Thyroid gland (tissue), 4 donors: ENCODE measurements at regions not wholly inside any gene's neighbourhood (a gene's known extent, or its start where the extent isn't known, plus 50 kb on each side); places are given as distances from the start of the nearest gene placed in this dataset.
"Not testable (repeated sequence)": the region's sequence is repeated elsewhere in the genome, so short reads cannot be mapped to it uniquely, and the experiment has no call there.

Experiments used
- DNase-seq, 2 donors: peaks; one replicate each; pipeline ENCODE4 v3.0.0-alpha.2; 2019
- H3K27ac ChIP-seq, 3 donors: fragments of 200-600 bp; sonication (generic); 1 replicate in 2 of 3; 2 replicates in 1 of 3; pipeline ENCODE4 v1.5.1; 2016 to 2019; ENCODE audit warnings: mild to moderate bottlenecking in 1 of 3, moderate library complexity in 1 of 3
- H3K27me3 ChIP-seq: fragments of 200-600 bp; sonication (generic); one replicate; pipeline ENCODE4 v1.5.1; 2019
- H3K36me3 ChIP-seq, 2 donors: fragments of 200-600 bp; sonication (generic); one replicate each; pipeline ENCODE4 v1.5.1; 2016 to 2019
- H3K4me1 ChIP-seq, 2 donors: fragments of 200-600 bp; sonication (generic); one replicate each; pipeline ENCODE4 v1.5.1; 2017 to 2019
- H3K4me3 ChIP-seq, 3 donors: fragments of 200-600 bp; sonication (generic); replicated peaks in 1 of 3; 1 replicate in 2 of 3; 2 replicates in 1 of 3; pipeline ENCODE4 v1.5.1; 2016; ENCODE audit warnings: mild to moderate bottlenecking in 1 of 3
- H3K9me3 ChIP-seq: fragments of 200-600 bp; sonication (generic); one replicate; pipeline ENCODE4 v1.5.1; 2017
- POLR2A ChIP-seq, 2 donors: fragments of 450-650 bp; IDR thresholded peaks; one replicate each; pipeline ENCODE4 v1.6.1; 2017; ENCODE audit warnings: antibody characterized with exemption in 2 of 2, mild to moderate bottlenecking in 2 of 2, moderate library complexity in 1 of 2
- WGBS, 2 donors: methylation state at CpG; one replicate each; pipeline ENCODE4 v1.1.5; 2017; 5-methylcytosine and 5-hydroxymethylcytosine counted together
- intact Hi-C: fragments of 100-400 bp; cut with DNase I; formaldehyde crosslinking; loops from one replicate; pipeline ENCODE4 v1.15.1; 2023
- TF ChIP-seq, protein P1 (sequence below), 6 experiments: fragments of 200-600 bp in 3 of 6; fragments of 450-650 bp in 3 of 6; sonication (generic) in 3 of 6; IDR thresholded peaks; one replicate each; pipeline ENCODE4 v1.5.1; 2016 to 2019; ENCODE audit warnings: antibody characterized with exemption in 6 of 6, mild to moderate bottlenecking in 2 of 6, inconsistent platforms in 1 of 6, moderate library complexity in 1 of 6

DNA sequence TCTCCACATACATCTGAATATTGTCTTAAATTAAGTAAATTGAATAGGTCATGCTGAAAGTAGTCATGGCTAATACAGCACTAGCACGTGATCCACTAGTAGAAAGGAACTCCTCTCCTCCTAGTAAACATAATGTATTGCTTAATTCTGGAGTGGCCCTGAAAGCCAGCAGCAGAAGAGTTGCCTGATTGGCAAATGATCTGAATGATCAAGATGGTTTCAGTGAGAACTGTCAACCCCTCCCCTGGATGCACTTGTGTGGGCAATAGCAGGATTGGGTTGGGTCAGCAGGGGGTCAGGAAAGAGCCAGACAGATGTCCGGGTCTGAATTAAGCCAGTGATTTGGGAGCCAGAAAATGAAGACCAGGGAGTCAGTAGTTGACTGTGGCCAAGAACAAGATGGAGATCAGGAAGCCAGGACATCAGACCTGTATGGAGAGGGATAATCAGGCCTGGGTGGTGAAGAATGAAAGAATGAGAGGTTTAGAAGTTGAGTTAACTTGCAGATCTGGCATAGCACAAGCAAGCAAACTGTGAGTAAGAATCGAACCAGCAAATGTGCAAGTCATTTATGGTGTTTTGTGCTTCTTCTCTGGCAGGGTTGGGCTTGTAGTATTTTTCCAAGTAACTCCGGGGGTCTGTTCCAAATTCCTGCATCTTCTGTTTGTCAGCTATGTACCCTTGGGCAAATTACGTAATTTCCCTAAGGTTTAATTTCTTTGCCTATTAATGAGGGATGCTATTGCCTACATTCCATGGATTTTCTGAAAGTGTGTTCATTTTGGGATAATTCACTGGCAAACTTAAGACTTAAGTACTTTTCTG lies 304.9 kb downstream of the CD109 start:
- WGBS, 2 donors: 75 to 78% methylated on average over 5 of the region's 5 CpGs
- Histone ChIP-seq H3K27me3 (no peaks in the 10 kb centered on the region), H3K4me3 (no peak overlapping the region), H3K9me3 (no peaks in the 10 kb centered on the region), H3K27ac (no peak overlapping the region), H3K36me3 (no peaks in the 10 kb centered on the region), H3K4me1 (no peaks in the 10 kb centered on the region)
- TF ChIP-seq, protein P1, sequence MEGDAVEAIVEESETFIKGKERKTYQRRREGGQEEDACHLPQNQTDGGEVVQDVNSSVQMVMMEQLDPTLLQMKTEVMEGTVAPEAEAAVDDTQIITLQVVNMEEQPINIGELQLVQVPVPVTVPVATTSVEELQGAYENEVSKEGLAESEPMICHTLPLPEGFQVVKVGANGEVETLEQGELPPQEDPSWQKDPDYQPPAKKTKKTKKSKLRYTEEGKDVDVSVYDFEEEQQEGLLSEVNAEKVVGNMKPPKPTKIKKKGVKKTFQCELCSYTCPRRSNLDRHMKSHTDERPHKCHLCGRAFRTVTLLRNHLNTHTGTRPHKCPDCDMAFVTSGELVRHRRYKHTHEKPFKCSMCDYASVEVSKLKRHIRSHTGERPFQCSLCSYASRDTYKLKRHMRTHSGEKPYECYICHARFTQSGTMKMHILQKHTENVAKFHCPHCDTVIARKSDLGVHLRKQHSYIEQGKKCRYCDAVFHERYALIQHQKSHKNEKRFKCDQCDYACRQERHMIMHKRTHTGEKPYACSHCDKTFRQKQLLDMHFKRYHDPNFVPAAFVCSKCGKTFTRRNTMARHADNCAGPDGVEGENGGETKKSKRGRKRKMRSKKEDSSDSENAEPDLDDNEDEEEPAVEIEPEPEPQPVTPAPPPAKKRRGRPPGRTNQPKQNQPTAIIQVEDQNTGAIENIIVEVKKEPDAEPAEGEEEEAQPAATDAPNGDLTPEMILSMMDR (IDR thresholded peaks at IDR 0.05): no peak
- no peak for TF ChIP-seq POLR2A (IDR thresholded peaks at IDR 0.05)
- intact Hi-C loops: no loop called here
- no peak for DNase-seq

DNA sequence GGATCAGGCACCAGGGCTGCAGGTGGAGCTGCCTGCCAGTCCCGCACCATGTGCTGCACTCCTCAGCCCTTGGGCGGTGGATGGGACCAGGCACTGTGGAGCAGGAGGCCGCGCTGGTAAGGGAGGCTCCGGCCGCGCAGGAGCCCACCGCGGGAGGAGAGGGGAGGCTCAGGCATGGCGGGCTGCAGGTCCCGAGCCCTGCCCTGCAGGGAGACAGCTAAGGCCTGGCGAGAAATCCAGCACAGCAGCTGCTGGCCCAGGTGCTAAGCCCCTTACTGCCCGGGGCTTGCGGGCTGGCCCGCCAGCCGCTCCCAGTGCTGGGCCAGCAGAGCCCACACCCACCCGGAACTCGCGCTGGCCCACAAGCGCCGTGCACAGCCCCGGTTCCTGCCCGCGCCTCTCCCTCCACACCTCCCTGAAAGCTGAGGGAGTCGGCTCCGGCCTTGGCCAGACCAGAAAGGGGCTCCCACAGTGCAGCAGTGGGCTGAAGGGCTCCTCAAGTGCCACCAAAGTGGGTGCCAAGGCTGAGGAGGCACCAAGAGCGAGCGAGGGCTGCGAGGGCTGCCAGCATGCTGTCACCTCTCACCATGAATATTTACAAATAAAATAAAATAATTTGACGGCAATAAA lies 294.7 kb downstream of the CD109 start:
- H3K27ac ChIP-seq, intact Hi-C loops, H3K36me3 ChIP-seq, H3K27me3 ChIP-seq, H3K9me3 ChIP-seq, DNase-seq, H3K4me1 ChIP-seq, H3K4me3 ChIP-seq: not testable (repeated sequence)
- 92 to 95% methylated on average over 13 to 19 of the region's 30 CpGs for WGBS, 2 donors

GRCh38 chr6:73989428-73989827 lies 293.4 kb downstream of the CD109 start:
- DNase-seq: no peak
- H3K36me3 ChIP-seq: no peaks in the 10 kb centered on the region
- H3K4me3 ChIP-seq: no peak overlapping the region
- H3K9me3 ChIP-seq: no peaks in the 10 kb centered on the region
- intact Hi-C loops: no loop called here
- no peaks in the 10 kb centered on the region for H3K27me3 ChIP-seq
- no peaks in the 10 kb centered on the region for H3K4me1 ChIP-seq
- WGBS, 2 donors: 88 to 91% methylated on average over 3 of the region's 3 CpGs
- no peak overlapping the region for H3K27ac ChIP-seq
- TF ChIP-seq, protein P1 (IDR thresholded peaks at IDR 0.05): no peak
- TF ChIP-seq POLR2A (IDR thresholded peaks at IDR 0.05): no peak

DNA sequence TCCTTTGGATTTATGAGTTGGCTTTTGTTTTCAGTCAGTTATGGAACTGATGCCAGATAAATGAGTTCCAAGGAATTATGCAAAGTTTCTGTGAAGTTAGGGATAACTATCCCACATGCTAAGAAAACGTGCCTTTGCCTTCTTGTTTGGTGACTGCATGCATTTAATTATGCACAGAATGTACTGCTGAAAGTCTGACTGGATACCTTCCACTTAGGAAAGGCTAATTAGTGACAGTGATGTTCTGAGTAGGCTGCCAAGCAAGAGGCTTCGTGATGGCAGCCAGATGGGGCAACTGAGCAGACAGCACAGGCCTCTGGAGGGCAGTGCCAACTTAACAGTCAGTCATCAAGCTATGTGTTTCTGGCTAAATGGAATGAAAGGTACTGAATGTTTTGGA lies 289.9 kb downstream of the CD109 start:
- Histone ChIP-seq H3K27me3 (no peaks in the 10 kb centered on the region), H3K9me3 (no peaks in the 10 kb centered on the region), H3K36me3 (no peaks in the 10 kb centered on the region), H3K27ac (no peak overlapping the region), H3K4me1 (no peaks in the 10 kb centered on the region), H3K4me3 (no peak overlapping the region)
- no peak for DNase-seq
- TF ChIP-seq, protein P1 (IDR thresholded peaks at IDR 0.05): no peak
- WGBS, 2 donors: 35 to 38% methylated on average over 2 of the region's 2 CpGs
- intact Hi-C loops: no loop called here

DNA sequence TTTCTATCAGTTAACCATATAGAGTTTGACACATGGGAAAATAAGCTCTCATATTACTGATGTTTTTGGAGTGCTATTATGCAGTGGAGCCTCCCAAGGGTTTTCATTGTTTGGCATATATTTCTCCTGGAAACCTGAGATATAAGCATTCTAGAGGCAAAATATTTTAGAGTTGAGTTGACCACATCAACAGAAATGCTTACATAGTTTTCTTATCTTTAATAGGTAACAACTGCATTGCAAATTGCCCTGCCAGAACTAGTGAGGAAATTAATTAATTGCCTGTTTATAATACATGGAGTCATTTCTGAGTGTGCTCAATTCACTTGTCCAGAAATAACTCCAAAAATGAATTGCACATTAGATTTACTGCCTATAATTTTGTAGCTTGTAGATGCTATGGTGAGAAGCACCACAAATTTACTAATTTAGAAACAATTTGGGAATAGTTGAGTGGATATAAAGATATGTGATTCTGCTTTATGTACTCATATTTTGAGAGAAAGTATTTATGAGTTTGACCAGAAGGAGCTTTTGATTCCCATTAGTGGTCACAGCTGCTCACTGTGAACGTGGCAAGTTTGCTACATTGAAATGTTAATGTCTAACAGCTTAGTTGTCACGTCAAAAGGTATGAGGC lies 288.7 kb downstream of the CD109 start:
- TF ChIP-seq, protein P1 (IDR thresholded peaks at IDR 0.05): no peak
- no peak for TF ChIP-seq POLR2A (IDR thresholded peaks at IDR 0.05)
- Histone ChIP-seq H3K36me3 (no peaks in the 10 kb centered on the region), H3K4me1 (no peaks in the 10 kb centered on the region), H3K27ac (no peak overlapping the region), H3K27me3 (no peaks in the 10 kb centered on the region), H3K4me3 (no peak overlapping the region), H3K9me3 (no peaks in the 10 kb centered on the region)
- DNase-seq: no peak
- WGBS, 2 donors: 68 to 77% methylated on average over 2 of the region's 2 CpGs
- intact Hi-C loops: no loop called here
